SK-N-DZ (cell line): ENCODE measurements at regions not wholly inside any gene's neighbourhood (a gene's known extent, or its start where the extent isn't known, plus 50 kb on each side); places are given as distances from the start of the nearest gene placed in this dataset.
"Not testable (repeated sequence)": the region's sequence is repeated elsewhere in the genome, so short reads cannot be mapped to it uniquely, and the experiment has no call there.

ENCODE experiments used
- DNase-seq: peaks from one replicate; pipeline ENCODE4 v3.0.0-alpha.2; 2015; ENCODE audit warnings: low spot score

DNA sequence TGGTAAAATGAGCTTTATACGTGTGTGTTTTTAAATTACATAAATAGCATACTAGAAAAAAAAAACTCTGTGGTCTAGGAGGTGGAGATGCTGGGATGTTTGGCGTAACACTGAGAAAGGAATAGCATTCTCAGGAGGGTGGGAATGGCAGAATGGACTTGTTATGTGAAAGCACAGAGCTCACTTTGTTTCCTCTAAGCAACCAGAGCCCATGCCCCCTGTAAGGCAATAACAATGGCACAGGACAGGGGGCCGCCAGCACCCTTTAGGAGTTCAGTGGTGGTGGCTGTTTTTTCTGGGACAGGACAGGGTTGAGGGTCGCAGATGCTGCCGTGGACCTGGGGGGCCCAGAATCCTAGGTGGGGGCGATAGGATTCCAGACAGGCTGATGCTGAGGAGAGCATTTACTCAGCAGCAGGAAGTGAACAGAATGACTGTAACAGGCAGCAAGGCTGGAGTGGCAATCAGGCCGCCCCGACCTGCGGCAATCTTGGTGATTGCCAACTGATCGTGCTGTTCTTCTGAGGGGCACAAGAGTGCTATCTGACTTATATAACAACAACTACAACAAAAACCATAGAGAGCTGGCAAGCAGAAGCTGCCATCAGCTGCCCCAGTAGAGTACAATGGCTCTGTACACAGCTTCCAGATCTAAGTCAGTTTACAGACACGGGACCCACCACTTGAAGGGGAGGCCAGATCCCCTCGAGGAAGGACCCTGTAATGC lies 160.4 kb downstream of the UACA start:
- no peak for DNase-seq

DNA sequence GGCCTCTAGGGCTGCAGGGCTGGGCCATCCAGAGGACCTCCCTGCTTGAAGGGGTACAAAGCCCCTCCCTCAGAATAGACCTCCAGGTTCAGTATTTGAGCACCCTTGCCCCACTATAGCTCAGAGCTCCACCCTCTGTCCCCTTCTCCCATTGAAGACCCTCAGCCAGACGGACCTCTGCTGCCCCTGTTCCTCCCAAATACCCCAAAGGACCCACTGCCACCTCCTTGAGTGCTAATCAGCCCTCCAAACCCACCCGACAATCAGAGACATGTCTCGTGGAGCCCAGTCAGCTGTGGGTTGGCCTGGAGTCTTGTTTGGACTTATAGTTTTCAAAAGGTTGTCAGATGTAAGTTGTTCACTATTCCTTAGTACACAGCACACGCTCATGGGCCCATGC lies 161.1 kb downstream of the UACA start:
- DNase-seq, result no peak

DNA sequence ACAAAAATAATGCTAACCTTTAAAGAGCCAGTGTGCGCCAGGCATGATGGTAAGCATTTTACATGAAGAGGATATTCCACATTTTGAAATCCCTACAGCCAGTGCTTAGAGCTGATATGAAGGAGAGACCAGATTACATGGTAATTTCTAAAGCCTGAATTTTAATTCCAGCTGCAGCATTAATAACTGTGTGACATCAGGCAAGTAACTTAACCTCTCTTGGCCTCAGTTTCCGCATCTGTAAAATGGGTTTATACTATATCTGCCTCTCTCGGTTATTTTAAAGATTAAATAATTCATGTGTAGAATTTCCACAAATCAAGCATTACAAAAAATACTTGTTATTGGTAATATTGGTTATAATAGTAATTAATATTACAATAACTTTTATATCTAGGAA lies 165.4 kb downstream of the UACA start:
- DNase-seq, result no peak

DNA sequence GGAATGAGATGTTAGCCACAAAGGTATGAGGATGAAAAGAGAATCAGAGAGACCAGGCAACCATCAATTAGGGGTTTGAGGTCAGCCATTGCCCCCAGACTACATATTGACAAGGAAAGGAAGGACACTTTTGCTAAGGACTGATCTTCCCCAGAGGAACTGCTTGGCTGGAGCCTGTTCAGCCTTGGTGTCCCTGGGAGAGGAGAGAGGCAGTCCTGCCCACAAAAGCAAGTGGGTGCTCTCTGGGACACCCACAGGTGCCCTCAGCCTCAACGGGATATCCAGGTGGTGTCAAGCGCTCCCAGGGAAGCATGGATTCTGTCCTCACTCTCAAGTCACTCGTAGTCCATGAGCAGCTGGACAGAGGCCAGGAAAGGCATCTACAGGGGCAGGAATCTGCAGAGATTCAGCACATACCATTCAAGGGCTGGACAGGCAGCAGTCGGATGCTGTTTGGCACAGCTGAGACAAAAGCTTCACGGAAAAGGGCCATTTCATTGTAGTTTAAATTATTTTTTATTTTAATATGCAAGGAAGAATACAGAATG lies 166.2 kb downstream of the UACA start:
- no peak for DNase-seq

DNA sequence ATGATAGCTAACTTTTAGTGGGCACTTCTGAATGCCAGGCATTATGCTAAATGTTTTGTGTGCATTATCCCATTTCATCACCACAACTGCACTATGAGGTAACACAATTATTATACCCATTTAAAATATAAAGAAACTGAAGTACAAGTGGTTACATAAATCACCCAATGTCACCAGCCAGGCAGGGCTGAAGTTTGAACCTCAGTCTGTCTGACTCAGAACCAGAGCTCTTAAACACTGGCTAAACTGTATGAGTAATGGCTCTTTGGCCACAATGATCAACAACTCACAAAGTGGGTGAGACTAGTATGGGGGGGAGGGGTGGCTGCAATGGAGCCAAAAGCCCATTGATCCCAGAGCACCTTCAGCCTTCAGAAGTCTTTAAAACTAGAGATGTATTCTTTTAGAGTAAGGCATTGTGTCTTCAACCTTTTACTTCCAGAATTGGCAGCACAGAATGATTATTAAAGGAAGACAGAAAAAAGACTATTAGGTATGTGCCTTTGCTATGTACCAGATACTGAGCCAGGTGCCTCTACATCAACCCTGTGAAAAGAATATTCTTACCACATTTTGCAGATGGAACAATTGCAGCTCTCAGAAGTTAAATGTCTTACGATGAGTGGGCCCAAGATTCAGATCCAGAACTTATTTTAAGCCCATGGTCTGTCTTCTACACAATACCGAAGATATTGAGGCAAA lies 166.9 kb downstream of the UACA start:
- DNase-seq, result no peak

DNA sequence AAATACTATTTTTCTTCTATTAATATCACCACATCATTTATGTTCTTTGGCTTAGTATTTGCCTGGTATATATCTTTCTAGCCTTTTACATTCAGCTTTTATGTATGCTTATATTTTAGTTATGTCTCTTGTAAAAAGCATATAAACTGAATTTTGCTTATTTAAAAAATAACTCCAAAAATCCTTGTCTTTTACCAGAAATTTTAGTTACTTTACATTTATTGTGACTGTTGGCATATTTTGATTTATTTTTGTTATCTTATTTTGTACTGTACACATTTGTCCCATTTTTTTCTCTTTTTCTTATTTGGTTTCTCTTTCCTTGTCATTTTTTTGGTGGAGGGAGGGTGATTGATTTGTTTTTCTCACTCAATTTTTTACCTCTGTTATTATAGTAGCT lies 169.6 kb downstream of the UACA start:
- DNase-seq, result no peak

DNA sequence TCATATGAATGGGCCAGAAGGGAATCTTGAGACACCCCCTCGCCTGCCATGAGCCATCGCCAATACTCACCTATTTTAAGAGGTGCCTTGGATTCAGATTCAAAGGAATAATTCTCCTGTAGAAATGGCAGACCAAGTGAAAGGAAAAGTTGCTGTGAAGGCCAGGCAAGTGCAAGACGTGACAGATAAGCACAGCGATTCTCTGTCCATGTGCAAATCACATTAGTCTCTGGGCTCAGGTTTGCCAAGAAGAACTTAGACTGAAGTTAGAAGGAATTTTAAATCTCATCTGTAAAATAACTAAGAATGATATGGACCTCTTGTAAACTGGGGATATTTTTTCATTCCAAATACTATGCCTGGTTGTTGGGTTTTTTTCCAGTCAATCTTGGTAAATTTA lies 173.6 kb downstream of the UACA start:
- DNase-seq, result no peak

DNA sequence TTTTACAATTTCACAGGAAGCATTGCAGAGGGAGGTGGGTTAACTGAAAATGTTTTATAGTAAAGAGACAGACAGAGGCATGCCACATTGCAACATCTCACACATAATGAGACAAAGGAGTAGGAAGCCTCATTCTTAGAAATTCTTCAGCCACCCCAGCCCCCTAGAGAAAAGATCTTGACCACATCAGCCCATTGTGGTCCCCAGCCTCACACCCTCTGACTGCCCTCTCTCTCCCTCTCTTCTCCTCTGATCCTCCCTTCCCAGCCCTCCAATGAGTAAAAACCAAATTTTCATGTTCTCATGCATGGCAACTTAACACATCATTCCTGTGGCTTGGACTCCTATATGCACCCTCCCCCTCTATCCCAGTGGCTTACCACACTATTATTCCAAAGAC lies 174.1 kb downstream of the UACA start:
- DNase-seq, result no peak

DNA sequence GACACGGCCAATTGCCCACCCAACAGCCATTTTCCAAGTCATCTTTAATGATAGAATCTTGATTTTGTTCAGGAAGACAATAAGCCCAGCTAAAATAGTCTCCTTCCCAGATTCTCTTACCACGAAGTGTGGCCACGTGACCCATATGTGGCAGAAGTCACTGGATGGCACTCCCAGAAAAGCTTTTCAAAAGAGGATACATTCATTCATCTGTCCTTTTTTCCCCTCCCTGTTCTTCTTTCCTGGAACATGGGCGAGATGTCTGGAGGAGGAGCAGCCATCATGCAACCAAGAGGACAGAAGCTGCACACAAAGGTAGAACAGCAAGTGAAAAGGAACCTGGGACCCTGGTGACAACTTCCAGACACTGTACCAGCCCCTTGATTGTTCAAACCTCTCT lies 174.7 kb downstream of the UACA start:
- DNase-seq, result no peak

DNA sequence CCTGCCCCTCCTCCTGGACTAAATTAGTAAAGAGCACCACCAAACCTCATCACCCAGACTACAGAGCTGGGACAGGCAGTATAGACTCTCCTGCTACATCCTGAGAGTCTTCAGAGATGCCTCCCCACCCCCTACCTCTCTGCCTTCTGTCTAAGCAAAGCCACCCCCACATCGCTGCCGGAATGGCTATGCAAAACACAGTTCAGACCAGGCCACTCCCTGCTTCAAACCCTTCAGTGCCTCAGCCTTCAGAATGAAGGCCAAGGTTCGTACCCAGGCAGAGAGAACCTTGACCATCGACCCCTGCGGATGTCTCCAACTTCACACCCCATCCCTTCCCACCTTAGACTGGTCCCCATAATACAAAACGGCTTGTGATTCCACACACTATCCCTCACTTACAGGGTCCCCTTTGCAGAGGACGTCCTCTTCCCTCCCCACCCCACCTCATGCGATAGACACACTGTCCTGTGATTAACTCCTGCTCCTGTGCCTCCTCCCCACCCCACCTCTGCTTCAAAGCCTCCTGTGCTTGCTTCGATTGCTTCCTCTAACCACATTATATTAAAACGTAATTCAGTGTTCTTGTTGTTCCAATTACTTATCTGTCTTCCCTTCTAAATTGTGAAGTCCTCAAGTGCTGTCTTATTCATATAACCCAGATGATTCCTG lies 175.3 kb downstream of the UACA start:
- DNase-seq, result no peak

DNA sequence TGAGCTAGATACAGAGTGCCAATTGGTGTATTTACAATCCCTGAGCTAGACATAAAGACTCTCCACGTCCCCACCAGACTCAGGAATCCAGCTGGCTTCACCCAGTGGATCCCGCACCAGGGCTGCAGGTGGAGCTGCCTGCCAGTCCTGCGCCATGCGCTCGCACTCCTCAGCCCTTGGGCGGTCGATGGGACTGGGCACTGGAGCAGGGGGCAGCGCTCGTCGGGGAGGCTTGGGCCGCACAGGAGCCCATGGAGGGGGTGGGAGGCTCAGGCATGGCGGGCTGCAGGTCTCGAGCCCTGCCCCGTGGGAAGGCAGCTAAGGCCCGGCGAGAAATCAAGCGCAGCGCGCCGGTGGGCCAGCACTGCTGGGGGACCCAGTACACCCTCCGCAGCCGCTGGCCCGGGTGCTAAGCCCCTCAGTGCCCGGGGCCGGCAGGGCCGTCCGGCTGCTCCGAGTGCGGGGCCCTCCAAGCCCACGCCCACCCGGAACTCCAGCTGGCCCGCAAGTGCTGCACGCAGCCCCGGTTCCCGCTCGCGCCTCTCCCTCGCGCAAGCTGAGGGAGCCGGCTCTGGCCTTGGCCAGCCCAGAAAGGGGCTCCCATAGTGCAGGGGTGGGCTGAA lies 176.2 kb downstream of the UACA start:
- not testable (repeated sequence) for DNase-seq

DNA sequence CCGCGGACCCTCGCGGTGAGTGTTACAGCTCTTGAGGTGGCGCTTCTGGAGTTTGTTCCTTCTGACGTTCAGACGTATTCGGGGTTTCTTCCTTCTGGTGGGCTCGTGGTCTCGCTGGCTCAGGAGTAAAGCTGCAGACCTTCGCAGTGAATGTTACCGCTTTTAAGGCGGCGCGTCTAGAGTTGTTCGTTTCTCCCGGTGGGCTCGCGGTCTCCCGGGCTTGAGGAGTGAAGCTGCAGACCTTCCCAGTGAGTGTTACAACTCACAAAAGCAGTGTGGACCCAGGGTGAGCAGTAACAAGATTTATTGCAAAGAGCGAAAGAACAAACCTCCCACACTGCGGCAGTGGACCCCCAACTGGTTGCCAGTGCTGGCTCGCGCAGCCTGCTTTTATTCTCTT lies 177.1 kb downstream of the UACA start:
- DNase-seq, result no peak

DNA sequence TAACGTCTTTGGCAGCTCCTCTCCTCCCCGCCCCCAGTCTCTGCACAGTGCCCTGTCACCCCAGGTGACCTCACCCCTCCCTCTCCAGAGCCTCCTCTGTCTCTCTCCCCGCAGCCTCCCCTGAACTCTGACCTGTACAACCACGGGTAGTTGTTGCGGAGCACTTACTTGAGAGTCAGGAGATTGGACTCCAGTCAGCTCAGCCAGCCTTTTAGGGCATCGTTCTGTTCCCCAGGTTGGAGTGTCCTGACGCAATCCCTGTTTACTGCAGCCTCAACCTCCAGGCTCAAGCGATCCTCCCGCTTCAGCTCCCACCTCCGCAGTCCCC lies 177.7 kb downstream of the UACA start:
- no peak for DNase-seq

DNA sequence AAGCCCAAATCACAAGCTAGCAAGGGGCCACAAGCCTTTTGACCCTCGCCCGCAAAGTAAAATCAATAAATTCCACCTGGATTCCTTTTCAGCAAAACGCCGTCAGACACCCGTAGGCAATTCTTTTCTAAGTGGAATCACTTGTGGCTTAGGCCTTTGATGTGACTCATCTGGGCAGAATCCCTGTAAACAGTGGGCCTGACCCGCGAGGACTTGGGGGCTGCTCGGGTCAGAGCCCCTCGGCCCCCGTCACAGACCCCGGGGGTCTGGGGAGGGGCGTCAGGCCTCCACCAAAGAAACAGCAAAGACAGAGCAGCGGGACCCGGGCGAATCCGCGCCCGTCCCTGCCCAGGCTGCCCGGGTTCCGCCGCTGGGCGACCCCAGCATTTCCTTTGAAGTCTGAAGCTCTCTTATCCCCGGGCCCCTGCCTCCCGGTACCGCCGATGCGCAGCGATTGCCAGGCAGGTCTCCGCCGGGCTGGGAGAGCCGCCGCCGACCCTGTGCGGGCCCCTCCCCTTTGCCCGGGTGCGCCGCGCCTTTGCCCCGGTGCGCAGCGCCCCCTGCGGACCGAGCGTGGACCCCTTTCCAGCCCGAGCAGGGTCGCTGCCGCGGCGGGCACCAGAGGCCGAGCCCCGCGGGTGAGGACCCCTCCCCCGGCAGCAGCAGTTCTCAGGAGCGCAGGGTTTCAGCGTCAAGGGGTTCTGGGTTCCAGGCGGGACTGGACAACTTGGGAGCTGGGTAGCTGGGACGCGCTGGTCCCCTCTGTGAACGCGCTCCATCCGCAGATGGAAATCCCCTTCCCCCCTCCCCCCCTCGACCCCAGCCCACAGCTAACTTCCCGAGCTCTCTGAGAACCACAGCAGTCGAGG lies 178.3 kb downstream of the UACA start:
- DNase-seq, result peak; percentile 35

DNA sequence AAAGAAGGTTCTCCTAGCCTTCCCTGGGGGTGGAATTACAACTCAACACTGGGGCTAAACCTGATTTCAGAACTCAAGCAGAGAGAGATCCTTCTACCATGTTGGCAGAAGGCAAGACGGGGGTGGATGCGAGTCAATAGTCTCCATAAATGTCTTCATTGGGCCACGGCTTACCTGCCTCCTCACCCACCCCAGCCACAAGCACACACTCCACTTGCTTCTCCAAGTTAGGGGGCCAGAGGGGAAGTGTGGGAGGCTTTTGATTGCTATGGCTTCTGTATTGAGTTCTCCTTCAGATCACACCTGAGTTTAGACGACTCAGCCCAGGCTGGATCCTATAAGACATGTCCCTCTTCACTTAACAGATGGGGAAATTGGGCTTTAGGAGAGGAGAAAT lies 178.9 kb downstream of the UACA start:
- DNase-seq, result no peak

DNA sequence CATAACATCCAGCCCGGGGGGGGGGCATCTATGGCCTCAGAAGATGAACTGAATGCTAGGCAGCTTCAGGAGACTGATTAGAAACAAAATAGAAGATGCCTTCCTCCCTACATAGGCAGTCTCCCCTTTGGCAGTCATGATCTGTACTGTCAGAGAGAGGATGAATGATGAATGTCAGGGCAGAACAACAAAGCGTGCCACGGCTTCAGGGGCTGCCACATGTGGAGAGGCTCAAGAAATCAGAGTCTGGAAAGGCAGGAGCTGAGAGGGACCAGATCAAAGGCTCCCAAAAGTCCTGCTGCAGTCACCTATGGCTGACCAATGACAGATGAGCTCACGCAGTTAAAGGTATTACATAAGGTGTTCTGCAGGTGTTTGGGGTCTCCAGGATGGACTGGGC lies 180.4 kb downstream of the UACA start:
- DNase-seq, result no peak

DNA sequence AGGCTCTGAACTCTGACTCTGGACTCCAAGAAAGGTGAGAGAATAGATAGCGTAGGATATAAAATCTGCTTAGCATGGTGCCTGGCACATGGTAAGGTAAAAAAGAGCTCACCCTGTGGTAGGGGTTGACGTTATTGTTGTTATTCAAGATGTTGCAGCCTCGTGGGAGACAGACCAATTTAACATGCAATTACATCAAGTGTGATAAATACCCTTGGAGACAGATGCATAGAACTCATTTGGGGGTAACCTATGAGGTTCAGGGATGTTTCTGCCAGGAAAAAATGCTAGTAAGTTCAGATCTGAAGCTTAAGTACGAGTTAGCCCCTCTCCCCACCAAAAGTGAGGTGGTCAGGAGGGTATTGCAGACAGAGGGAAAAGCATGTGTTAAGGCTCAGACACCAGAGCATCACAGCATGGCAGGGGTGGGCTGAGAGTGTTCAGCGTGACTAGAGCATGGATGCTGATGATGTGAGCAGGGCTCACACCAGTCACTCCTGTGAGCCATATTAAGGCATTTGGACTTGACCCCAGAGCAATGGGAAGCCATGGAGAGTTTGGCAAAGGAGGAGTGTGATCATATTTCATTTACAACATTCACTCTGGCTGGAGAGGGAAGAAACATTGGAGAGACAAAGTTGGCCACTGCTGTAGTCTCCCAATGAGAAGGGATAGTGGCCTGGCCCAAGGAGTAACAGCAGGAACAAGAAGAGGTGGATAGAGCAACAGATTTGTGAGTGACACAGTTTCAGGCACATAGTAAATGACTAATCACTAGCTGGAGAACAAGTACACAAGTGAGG lies 181.0 kb downstream of the UACA start:
- DNase-seq, result no peak

DNA sequence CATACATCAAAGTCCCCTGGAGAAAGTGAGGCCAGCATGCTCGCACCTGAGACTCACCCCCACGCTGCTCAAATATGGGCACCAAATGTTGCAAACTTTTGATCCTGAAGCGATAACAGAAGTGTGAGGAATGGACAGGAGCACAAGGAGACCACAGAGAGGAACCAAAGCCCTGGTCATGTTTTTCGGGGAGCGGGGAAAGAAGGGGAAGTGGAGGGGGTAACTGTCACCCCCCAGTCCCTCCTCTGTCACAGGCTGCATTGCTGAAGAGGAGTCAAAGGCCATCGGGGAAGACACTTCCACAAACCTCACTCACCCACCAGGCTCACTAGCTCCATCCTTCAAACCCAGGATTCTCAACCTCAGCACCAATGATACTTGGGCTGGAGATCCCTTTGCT lies 182.4 kb downstream of the UACA start:
- DNase-seq, result no peak

DNA sequence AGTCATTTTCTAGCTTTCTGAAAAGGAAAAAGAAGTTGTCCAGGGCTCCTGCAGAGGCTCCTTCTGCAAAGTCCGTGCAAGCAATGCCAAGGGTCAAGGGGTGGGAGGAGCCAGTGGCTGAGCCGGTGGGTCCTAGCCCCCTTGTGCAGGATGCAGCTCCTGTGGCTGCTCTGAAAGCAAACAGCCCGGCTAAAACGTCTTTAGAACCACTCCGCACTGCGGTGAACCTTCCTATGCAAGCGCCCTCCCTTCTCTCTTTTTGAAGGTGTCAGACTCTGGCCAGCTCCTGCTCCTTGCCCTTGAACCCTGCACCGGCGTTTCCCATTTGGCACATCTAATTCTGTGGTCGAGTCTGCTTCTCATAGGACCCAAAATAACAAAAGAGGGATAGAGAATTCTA lies 183.1 kb downstream of the UACA start:
- no peak for DNase-seq

DNA sequence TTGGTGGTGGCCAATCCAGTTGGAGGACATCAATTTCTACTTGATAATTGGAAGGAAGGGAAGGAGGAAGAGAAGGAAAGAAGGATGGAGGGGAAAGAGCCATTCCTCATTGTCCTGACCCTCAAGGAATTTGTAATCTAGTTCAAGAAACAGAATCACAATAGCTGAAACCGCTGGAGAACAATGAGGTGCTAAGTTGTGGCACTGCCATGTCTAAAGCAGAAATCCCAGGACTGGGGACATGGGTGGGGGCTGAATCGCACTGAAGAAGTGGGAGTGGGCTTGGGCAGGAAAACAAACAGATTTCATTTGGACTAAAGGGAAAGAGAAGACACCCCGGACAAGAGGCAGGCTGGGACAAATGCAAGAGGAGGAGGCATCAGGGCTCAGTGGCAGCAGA lies 183.6 kb downstream of the UACA start:
- no peak for DNase-seq

DNA sequence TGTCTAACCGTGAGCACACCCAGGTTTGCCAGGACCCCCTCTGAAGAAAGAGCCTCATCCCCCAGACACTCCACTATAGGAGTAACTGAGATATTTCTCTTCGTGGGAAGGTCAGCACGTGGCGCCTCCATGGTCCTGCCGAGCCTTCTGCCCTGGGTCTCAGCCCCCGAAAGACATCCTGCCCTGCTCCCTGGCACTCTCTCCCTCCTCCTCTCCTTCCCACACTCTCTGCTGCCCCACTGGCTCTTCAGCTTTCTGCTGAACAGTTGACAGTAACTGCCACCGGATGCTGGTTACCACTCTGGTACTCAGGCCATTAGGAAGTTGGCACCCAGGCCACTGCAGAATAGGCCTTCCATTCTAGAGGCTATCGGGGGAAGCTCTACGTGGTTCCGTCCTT lies 185.2 kb downstream of the UACA start:
- DNase-seq, result no peak
